Neuronal stem cell (in vitro differentiated cells): ENCODE measurements at regions not wholly inside any gene's neighbourhood (a gene's known extent, or its start where the extent isn't known, plus 50 kb on each side); places are given as distances from the start of the nearest gene placed in this dataset.
"Not testable (repeated sequence)": the region's sequence is repeated elsewhere in the genome, so short reads cannot be mapped to it uniquely, and the experiment has no call there.

Experiments
- DNase-seq: peaks from one replicate; pipeline ENCODE4 v3.0.0-alpha.2; 2013; ENCODE audit warnings: low spot score
- H2AFZ ChIP-seq: one replicate; pipeline ENCODE4 v1.6.1; 2013; ENCODE audit warnings: mild to moderate bottlenecking, low read length, inconsistent platforms
- H2AK5ac ChIP-seq: 2 replicates; pipeline ENCODE4 v1.6.1; 2013; ENCODE audit warnings: low read depth, mild to moderate bottlenecking, inconsistent platforms, low read length, moderate library complexity, mixed read lengths
- H2BK120ac ChIP-seq: 2 replicates; pipeline ENCODE4 v1.6.1; 2013; ENCODE audit warnings: low read depth, mild to moderate bottlenecking, inconsistent platforms, low read length, moderate library complexity, mixed read lengths
- H2BK12ac ChIP-seq: one replicate; pipeline ENCODE4 v1.6.1; 2013; ENCODE audit warnings: low read length, inconsistent platforms
- H2BK15ac ChIP-seq: 2 replicates; pipeline ENCODE4 v1.6.1; 2013; ENCODE audit warnings: mild to moderate bottlenecking, low read length, inconsistent platforms, mixed read lengths
- H2BK5ac ChIP-seq: one replicate; pipeline ENCODE4 v1.6.1; 2013; ENCODE audit warnings: inconsistent platforms, mild to moderate bottlenecking, low read length, moderate library complexity
- H3K14ac ChIP-seq: one replicate; pipeline ENCODE4 v1.6.1; 2013; ENCODE audit warnings: low read length, inconsistent platforms
- H3K18ac ChIP-seq: 2 replicates; pipeline ENCODE4 v1.6.1; 2013; ENCODE audit warnings: low read length, inconsistent platforms
- H3K23ac ChIP-seq: 2 replicates; pipeline ENCODE4 v1.6.1; 2013; ENCODE audit warnings: low read depth, mild to moderate bottlenecking, mixed read lengths, low read length, inconsistent platforms; ENCODE audit not compliant: poor library complexity
- H3K27ac ChIP-seq: replicated peaks from 3 replicates; pipeline ENCODE4 v1.5.1; 2013; ENCODE audit warnings: low read length, inconsistent platforms
- H3K27me3 ChIP-seq, 3 experiments: 2 replicates each; pipeline ENCODE4 v1.6.1; 2013; ENCODE audit warnings: low read length in 3 of 3, mild to moderate bottlenecking in 2 of 3, inconsistent platforms in 1 of 3, low read depth in 1 of 3, mixed read lengths in 1 of 3, moderate library complexity in 1 of 3; ENCODE audit not compliant: control insufficient read depth in 3 of 3, insufficient read depth in 3 of 3
- H3K36me3 ChIP-seq, 2 donors: replicated peaks in 1 of 2; 2 replicates each; pipeline ENCODE4 v1.6.1; 2013; ENCODE audit warnings: low read length in 2 of 2; ENCODE audit not compliant: control insufficient read depth in 2 of 2, insufficient read depth in 2 of 2
- H3K4ac ChIP-seq: 2 replicates; pipeline ENCODE4 v1.6.1; 2013; ENCODE audit warnings: inconsistent platforms, mild to moderate bottlenecking, low read length, moderate library complexity
- H3K4me1 ChIP-seq, 2 donors: 1 replicate in 1 of 2; 2 replicates in 1 of 2; pipeline ENCODE4 v1.6.1; 2013; ENCODE audit warnings: low read length in 2 of 2, low read depth in 1 of 2; ENCODE audit not compliant: control insufficient read depth in 2 of 2, insufficient read depth in 1 of 2
- H3K4me2 ChIP-seq: one replicate; pipeline ENCODE4 v1.6.1; 2013; ENCODE audit warnings: mild to moderate bottlenecking, low read length, inconsistent platforms; ENCODE audit not compliant: insufficient read depth, poor library complexity, severe bottlenecking
- H3K4me3 ChIP-seq, 2 donors: 2 replicates each; pipeline ENCODE4 v1.5.1; 2013; ENCODE audit warnings: low read length in 2 of 2, mild to moderate bottlenecking in 2 of 2, inconsistent platforms in 1 of 2, moderate library complexity in 1 of 2
- H3K79me1 ChIP-seq: one replicate; pipeline ENCODE4 v1.6.1; 2013; ENCODE audit warnings: low read depth, mild to moderate bottlenecking, inconsistent platforms, low read length, moderate library complexity
- H3K9ac ChIP-seq: one replicate; pipeline ENCODE4 v1.6.1; 2013; ENCODE audit warnings: mild to moderate bottlenecking, low read depth, low read length, inconsistent platforms; ENCODE audit not compliant: poor library complexity
- H3K9me3 ChIP-seq, 2 donors: replicated peaks in 1 of 2; 2 replicates each; pipeline versions ENCODE3 to v1.6.1; 2013; ENCODE audit warnings: low read length in 2 of 2, mild to moderate bottlenecking in 2 of 2, inconsistent platforms in 1 of 2, low read depth in 1 of 2, mixed read lengths in 1 of 2, moderate library complexity in 1 of 2; ENCODE audit not compliant: control insufficient read depth in 2 of 2, insufficient read depth in 1 of 2
- H4K8ac ChIP-seq: one replicate; pipeline ENCODE4 v1.6.1; 2013; ENCODE audit warnings: low read depth, mild to moderate bottlenecking, inconsistent platforms, low read length, moderate library complexity
- H4K91ac ChIP-seq: one replicate; pipeline ENCODE4 v1.6.1; 2013; ENCODE audit warnings: low read length, low read depth, mild to moderate bottlenecking, inconsistent platforms; ENCODE audit not compliant: poor library complexity
- WGBS, 2 donors: extraction: QIAGEN DNeasy Blood & Tissue Kit; methylation state at CpG; one replicate each; pipeline ENCODE4 v1.1.7; 2013; ENCODE audit warnings: missing lambda C conversion rate in 2 of 2, mixed read lengths in 1 of 2; ENCODE audit not compliant: insufficient read length in 2 of 2, insufficient replicate concordance in 1 of 2; ENCODE audit errors: extremely low coverage in 2 of 2; 5-methylcytosine and 5-hydroxymethylcytosine counted together

- H3K23ac ChIP-seq, result no peak overlapping the region
- H2BK15ac ChIP-seq, result no peak overlapping the region
- no peaks in the 10 kb centered on the region for H3K36me3 ChIP-seq
- H4K8ac ChIP-seq, result no peak overlapping the region
- H3K4me3 ChIP-seq, result no peak overlapping the region
- H3K18ac ChIP-seq, result no peak overlapping the region
- H2BK5ac ChIP-seq, result no peak overlapping the region
- H3K79me1 ChIP-seq, result no peaks in the 10 kb centered on the region
- no peak overlapping the region for H2BK120ac ChIP-seq
- DNase-seq, result no peak
- no peak overlapping the region for H3K14ac ChIP-seq
- no peak overlapping the region for H2AFZ ChIP-seq
- no peaks in the 10 kb centered on the region for H3K9me3 ChIP-seq
- no peak overlapping the region for H3K4ac ChIP-seq
- H3K4me2 ChIP-seq, result no peak overlapping the region
- H3K27ac ChIP-seq, result no peak overlapping the region
- H3K27me3 ChIP-seq, result no peaks in the 10 kb centered on the region
- no peak overlapping the region for H2AK5ac ChIP-seq
- H2BK12ac ChIP-seq, result no peak overlapping the region
- H4K91ac ChIP-seq, result no peak overlapping the region
- no peak overlapping the region for H3K9ac ChIP-seq
- no CpG with 5 or more reads among the region's 1 CpG for WGBS, 2 donors
- H3K4me1 ChIP-seq, result peaks cover 0 to 3% of the 10 kb centered on the region in 2 donors
Observed at GRCh38 chr3:110430146-110430545, 641.5 kb upstream of the NECTIN3 start.

- H3K18ac ChIP-seq, result no peak overlapping the region
Observed at GRCh38 chr3:110436209-110436608, 635.4 kb upstream of the NECTIN3 start.

GRCh38 chr3:110440066-110440653, 631.5 kb upstream of the NECTIN3 start:
- not testable (repeated sequence) for H2AK5ac ChIP-seq, DNase-seq, H4K8ac ChIP-seq, H3K18ac ChIP-seq, H3K79me1 ChIP-seq, H4K91ac ChIP-seq, H2BK15ac ChIP-seq, H3K36me3 ChIP-seq, H3K4ac ChIP-seq, H3K27ac ChIP-seq, H2BK120ac ChIP-seq, H2AFZ ChIP-seq, H3K4me2 ChIP-seq, H2BK5ac ChIP-seq, H3K4me3 ChIP-seq, H2BK12ac ChIP-seq, H3K9me3 ChIP-seq, H3K14ac ChIP-seq, H3K23ac ChIP-seq, H3K4me1 ChIP-seq, H3K9ac ChIP-seq, H3K27me3 ChIP-seq
- no CpG with 5 or more reads among the region's 30 CpGs for WGBS, 2 donors

More at GRCh38 chr3:110436209-110436608, 635.4 kb upstream of the NECTIN3 start:
- no peak overlapping the region for H4K91ac ChIP-seq
- no peak overlapping the region for H3K4ac ChIP-seq
- no peak overlapping the region for H4K8ac ChIP-seq
- H2BK15ac ChIP-seq, result no peak overlapping the region
- H3K23ac ChIP-seq, result no peak overlapping the region
- no peak overlapping the region for H2AFZ ChIP-seq
- H3K4me3 ChIP-seq, result no peak overlapping the region
- H2BK12ac ChIP-seq, result no peak overlapping the region
- no peak overlapping the region for H3K4me2 ChIP-seq
- DNase-seq, result no peak
- H3K14ac ChIP-seq, result no peak overlapping the region
- no peaks in the 10 kb centered on the region for H3K9me3 ChIP-seq
- H3K4me1 ChIP-seq, result peaks cover 0 to 2% of the 10 kb centered on the region in 2 donors
- WGBS, 2 donors, result no CpG with 5 or more reads among the region's 3 CpGs
- no peaks in the 10 kb centered on the region for H3K27me3 ChIP-seq
- H2BK5ac ChIP-seq, result no peak overlapping the region
- no peak overlapping the region for H3K9ac ChIP-seq
- no peak overlapping the region for H3K27ac ChIP-seq
- no peak overlapping the region for H2BK120ac ChIP-seq
- no peaks in the 10 kb centered on the region for H3K79me1 ChIP-seq
- H2AK5ac ChIP-seq, result no peak overlapping the region
- no peaks in the 10 kb centered on the region for H3K36me3 ChIP-seq

- no peaks in the 10 kb centered on the region for H3K27me3 ChIP-seq
- no peak overlapping the region for H4K8ac ChIP-seq
- H3K9ac ChIP-seq, result no peak overlapping the region
- WGBS, 2 donors, result no CpG with 5 or more reads among the region's 4 CpGs
- no peaks in the 10 kb centered on the region for H3K79me1 ChIP-seq
- no peak overlapping the region for H3K18ac ChIP-seq
- H3K4me3 ChIP-seq, result no peak overlapping the region
- no peak overlapping the region for H2BK120ac ChIP-seq
- H3K4me2 ChIP-seq, result no peak overlapping the region
- no peak overlapping the region for H3K4ac ChIP-seq
- no peak overlapping the region for H3K23ac ChIP-seq
- H3K36me3 ChIP-seq, result no peaks in the 10 kb centered on the region
- no peak overlapping the region for H2AK5ac ChIP-seq
- H3K9me3 ChIP-seq, result no peaks in the 10 kb centered on the region
- H4K91ac ChIP-seq, result no peak overlapping the region
- no peak overlapping the region for H3K27ac ChIP-seq
- H3K14ac ChIP-seq, result no peak overlapping the region
- no peaks in the 10 kb centered on the region for H3K4me1 ChIP-seq
- H2BK12ac ChIP-seq, result no peak overlapping the region
- no peak overlapping the region for H2AFZ ChIP-seq
- H2BK5ac ChIP-seq, result no peak overlapping the region
- no peak for DNase-seq
- no peak overlapping the region for H2BK15ac ChIP-seq
Observed at GRCh38 chr3:110454066-110454465, 617.5 kb upstream of the NECTIN3 start.
